Transverse colon (tissue), 3 donors: ENCODE measurements at regions not wholly inside any gene's neighbourhood (a gene's known extent, or its start where the extent isn't known, plus 50 kb on each side); places are given as distances from the start of the nearest gene placed in this dataset.

Experiments
- POLR2A ChIP-seq: fragments of 450-650 bp; IDR thresholded peaks from one replicate; pipeline ENCODE4 v1.6.1; 2016; ENCODE audit warnings: antibody characterized with exemption, mild to moderate bottlenecking, moderate library complexity
- TF ChIP-seq, protein P1 (sequence below), 5 experiments: fragments of 200-600 bp in 3 of 5; fragments of 450-650 bp in 2 of 5; sonication (generic) in 3 of 5; IDR thresholded peaks; 1 replicate in 2 of 5; 2 replicates in 3 of 5; pipeline ENCODE4 v1.5.1; 2016 to 2017; ENCODE audit warnings: antibody characterized with exemption in 5 of 5, inconsistent platforms in 3 of 5, mild to moderate bottlenecking in 2 of 5, moderate library complexity in 1 of 5

DNA sequence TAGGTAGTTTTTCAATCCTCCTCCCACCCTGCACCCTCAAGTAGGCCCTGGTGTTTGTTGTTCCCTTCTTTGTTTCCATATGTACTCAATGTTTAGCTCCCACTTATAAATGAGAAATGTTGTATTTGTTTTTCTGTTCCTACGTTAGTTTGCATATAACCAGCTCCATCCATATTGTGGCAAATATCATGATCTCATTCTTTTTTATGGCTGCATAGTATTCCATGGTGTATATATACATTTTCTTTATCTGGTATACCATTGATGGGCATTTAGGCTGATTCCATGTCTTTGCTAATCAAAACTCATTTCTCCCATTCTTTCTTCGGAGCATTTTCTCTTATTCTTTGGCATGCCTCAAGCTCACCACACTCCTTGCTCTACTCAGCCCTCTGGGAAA, 789.6 kb upstream of the KCND2 start:
- no peak for TF ChIP-seq POLR2A
- TF ChIP-seq, protein P1, sequence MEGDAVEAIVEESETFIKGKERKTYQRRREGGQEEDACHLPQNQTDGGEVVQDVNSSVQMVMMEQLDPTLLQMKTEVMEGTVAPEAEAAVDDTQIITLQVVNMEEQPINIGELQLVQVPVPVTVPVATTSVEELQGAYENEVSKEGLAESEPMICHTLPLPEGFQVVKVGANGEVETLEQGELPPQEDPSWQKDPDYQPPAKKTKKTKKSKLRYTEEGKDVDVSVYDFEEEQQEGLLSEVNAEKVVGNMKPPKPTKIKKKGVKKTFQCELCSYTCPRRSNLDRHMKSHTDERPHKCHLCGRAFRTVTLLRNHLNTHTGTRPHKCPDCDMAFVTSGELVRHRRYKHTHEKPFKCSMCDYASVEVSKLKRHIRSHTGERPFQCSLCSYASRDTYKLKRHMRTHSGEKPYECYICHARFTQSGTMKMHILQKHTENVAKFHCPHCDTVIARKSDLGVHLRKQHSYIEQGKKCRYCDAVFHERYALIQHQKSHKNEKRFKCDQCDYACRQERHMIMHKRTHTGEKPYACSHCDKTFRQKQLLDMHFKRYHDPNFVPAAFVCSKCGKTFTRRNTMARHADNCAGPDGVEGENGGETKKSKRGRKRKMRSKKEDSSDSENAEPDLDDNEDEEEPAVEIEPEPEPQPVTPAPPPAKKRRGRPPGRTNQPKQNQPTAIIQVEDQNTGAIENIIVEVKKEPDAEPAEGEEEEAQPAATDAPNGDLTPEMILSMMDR (IDR thresholded peaks at IDR 0.05) = no peak
